Cardiac fibroblast (primary cell): ENCODE measurements at regions not wholly inside any gene's neighbourhood (a gene's known extent, or its start where the extent isn't known, plus 50 kb on each side); places are given as distances from the start of the nearest gene placed in this dataset.
A peak's percentile ranks its signal among the peaks of the same experiment; 100 is the strongest.

Experiments used
- DNase-seq, 2 donors: peaks; one replicate each; pipeline versions ENCODE4 v3.0.0 to v3.0.0-alpha.2; 2010; ENCODE audit warnings: low read depth in 2 of 2
- H3K4me3 ChIP-seq, 2 donors: replicated peaks in 1 of 2; 1 replicate in 1 of 2; 2 replicates in 1 of 2; pipeline ENCODE4 v1.5.1; 2011; ENCODE audit warnings: low read depth in 2 of 2, low read length in 2 of 2, mild to moderate bottlenecking in 2 of 2, moderate library complexity in 1 of 2
- TF ChIP-seq, protein P1 (sequence below): IDR thresholded peaks from one replicate; pipeline ENCODE4 v1.5.1; 2011; ENCODE audit warnings: low read depth, mild to moderate bottlenecking, low read length, inconsistent platforms

DNA sequence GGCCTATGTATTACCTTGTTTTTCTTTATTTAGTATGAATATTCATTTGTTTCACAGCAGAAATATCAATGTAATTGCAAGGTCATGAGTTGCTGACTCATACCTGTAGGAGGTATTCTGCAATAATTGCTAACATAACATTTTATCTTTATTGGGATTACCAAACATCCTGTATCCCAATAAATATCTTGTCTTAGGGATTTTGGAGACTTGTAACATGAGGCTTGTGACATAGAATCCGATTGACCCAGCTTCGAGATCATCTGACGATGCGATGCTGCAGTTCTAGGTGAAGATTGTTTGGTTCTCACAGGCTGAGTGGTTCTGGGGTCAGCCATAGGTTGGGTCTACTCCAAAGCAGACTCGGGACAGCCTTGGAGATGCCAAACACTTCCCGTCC is 133.4 kb upstream of the RND3 start:
- peak; percentile 40 to 68 for DNase-seq

DNA sequence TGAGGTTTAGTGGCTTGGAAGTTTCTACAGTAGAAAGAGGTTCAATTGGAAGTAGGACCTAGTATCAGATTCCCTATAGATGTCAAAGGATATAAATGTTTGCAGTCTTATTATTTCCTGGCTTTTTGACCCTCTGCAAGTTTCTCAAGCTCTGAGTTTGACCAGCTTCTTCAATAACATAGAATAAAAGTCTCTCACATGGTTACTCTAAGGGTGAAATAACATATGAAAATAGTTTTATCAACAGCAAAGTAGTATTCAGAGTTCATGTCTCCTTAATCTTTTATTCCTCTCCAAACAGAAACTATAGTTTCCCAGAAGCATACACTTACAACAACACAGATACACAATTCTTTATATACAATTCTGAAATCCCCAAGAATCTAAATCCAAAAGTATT is 132.9 kb upstream of the RND3 start:
- TF ChIP-seq, protein P1, sequence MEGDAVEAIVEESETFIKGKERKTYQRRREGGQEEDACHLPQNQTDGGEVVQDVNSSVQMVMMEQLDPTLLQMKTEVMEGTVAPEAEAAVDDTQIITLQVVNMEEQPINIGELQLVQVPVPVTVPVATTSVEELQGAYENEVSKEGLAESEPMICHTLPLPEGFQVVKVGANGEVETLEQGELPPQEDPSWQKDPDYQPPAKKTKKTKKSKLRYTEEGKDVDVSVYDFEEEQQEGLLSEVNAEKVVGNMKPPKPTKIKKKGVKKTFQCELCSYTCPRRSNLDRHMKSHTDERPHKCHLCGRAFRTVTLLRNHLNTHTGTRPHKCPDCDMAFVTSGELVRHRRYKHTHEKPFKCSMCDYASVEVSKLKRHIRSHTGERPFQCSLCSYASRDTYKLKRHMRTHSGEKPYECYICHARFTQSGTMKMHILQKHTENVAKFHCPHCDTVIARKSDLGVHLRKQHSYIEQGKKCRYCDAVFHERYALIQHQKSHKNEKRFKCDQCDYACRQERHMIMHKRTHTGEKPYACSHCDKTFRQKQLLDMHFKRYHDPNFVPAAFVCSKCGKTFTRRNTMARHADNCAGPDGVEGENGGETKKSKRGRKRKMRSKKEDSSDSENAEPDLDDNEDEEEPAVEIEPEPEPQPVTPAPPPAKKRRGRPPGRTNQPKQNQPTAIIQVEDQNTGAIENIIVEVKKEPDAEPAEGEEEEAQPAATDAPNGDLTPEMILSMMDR, result no peak
- no peak overlapping the region for H3K4me3 ChIP-seq
- no peak for DNase-seq

More for the DNA sequence above, 133.4 kb upstream of the RND3 start:
- no peak overlapping the region for H3K4me3 ChIP-seq
- TF ChIP-seq, protein P1, result no peak

DNA sequence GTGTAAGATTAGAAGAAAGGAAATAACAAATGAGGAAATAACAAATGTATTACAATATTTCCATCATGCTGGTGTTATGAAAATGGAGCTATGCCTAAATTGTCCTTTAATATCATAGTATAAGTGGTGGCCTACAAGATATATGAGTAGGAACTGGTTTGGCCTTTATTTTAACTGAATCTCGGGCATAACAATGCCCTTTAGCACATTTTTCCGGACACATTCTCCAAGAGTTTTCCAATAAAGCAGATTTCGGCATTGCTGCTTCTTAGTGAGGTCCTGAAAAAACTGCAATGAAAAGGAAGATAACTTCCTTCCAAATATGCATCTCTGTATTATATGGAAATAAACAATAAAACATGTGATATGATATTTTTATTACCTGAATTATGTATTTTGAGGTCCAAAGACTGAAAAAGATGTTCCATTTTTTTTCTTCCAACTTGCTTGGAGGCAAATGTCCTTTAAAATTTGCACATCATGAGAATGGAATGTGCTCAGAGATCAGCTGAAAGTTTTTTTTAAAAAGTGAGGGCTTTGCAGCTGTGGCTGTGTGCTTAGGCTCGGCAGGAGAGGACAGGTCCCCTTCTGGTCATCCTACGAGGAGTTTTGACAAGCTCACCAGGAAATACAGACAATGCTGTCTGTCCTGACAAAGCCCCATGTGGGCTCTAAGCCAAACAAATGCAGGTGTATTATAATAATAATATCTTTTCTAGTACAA is 132.3 kb upstream of the RND3 start:
- peak; percentile 71 to 86 for DNase-seq
- H3K4me3 ChIP-seq, result no peak overlapping the region
- TF ChIP-seq, protein P1, result no peak

DNA sequence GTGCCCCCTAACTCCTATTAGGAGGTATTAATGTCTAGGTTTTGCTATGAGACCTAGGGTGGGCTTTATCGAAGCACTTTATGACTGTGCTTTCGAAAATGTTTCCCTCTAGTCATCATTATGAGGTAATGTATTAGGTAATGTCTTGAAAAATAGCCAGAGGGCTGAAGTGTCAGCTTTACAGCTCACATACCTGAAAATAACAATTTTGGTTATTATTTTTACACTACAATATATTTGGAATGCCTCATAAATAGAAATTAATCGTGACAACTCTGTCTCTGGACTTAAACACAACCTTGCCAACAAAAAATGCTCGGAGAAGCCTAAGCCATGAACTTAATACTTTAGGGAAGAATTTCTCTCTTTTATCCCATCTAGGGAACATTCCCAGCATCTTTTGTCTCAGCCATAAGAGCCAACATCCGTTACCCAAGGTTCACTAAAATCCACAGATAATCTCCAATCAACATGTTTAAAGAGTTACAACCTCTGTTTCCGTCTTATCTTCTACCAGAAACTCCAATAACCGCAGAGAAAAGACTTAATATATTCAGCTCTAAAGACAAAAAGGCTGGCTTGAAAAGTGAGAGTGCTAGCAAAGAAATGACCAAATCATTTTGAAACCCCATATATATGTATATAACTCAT is 130.9 kb upstream of the RND3 start:
- TF ChIP-seq, protein P1, result no peak
- H3K4me3 ChIP-seq, result no peak overlapping the region
- peak; percentile 38 to 71 for DNase-seq

DNA sequence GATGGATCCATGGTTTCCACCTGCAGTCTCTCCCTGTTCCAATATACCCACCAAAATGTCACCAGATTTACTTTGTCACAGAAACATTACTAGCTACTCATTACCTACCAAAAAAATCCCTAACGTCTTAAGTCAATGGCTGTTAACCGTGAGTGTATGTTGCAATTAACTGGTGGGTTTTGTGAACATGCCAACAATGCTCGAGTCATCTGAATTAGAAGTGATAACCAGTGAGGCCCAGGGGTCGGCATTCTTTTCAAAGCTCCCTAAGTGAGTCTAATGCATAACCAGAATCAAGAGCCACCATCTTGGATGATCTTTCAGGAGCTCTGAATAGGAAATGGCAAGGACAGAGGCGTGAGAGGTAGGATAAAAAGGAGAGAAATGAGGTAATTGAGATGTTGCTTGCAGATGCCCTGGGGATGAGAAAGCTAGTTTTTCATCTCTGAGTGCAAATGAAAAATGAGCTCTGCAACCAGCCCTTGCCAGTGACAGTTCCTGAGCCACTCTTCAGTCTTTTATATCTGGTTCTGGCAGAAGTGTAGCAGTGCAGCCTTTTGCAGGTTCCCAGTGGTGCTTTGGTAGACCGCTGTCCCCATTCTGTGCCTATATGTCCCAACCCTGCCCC is 130.0 kb upstream of the RND3 start:
- DNase-seq, result peak in 1 of 2 donors; percentile 44
- TF ChIP-seq, protein P1, result no peak
- H3K4me3 ChIP-seq, result no peak overlapping the region

DNA sequence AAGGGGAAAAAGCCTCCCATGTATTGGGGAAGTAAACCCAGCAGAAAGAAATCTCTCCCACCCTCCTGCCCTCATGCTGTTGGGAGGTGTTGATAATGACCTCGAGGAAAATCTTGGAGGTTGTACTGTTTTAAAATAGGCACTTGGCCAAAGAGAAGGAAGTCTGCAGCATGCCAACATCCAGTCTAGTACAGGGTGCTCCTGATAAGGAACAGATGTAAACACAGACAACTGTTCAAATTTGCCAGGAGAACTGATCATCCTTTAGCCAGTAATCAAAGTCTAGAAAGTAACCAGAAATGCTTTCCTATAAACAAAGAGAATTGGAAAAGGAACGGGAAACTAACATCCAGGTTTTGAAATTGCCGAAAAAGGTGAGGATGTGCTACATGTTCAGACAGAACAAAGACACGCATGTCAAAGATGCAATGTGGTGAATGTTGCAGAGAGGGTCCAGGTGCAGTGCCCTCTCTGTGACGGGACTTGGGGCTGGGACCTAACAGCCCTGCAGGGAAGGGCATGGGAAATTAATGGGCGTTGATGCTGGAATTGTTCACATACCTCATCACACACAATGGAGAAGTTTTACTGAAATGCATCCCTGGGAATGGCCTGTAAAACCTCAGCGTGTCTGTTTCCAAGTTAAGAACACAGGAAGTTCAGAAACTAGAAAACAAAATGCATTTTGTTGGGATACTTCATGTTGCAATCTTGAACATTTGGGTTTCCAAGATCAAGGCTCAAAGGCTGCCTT is 125.7 kb upstream of the RND3 start:
- DNase-seq, result peak in 1 of 2 donors; percentile 39
- H3K4me3 ChIP-seq, result no peak overlapping the region
- TF ChIP-seq, protein P1, result no peak
